ENCODE measurements at regions not wholly inside any gene's neighbourhood (a gene's known extent, or its start where the extent isn't known, plus 50 kb on each side); places are given as distances from the start of the nearest gene placed in this dataset.
A peak's percentile ranks its signal among the peaks of the same experiment; 100 is the strongest.

DNA sequence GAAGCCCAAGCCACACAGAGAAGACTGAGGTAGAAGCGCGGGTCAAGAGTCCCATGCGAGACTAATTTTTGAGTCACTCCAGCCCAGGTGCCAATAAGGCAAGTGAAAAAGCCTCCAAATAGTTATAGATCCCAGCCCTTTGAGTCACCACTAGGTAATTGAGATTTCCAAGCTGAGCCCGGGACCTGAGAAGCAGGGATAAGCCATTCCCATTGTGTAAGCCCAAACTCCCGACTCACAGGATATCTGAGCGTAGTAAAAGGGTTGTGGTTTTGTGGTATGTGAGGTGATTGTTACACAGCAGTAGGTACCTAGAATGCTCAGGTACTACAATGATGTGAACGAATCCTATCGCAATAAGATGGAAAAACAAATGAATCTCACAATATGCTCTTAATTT, 560.7 kb downstream of the DSC3 start:
- H3K23me2 ChIP-seq (ENCODE audit: low read depth, low read length): no peaks in the 10 kb centered on the region
- no peak overlapping the region for H3K23ac ChIP-seq (ENCODE audit: insufficient read length)
- no peak overlapping the region for H2BK12ac ChIP-seq (ENCODE audit: low read depth, low read length)
- H2BK20ac ChIP-seq (ENCODE audit: low read length): no peak overlapping the region
- no peaks in the 10 kb centered on the region for H3K79me1 ChIP-seq (ENCODE audit: low read depth, low read length)
- H2AFZ ChIP-seq (ENCODE audit: low read length): no peak overlapping the region
- H3K9me3 ChIP-seq (ENCODE audit: insufficient read depth in 2 of 2, low read depth in 1 of 2, low read length in 1 of 2): no peaks in the 10 kb centered on the region
- H3K36me3 ChIP-seq (ENCODE audit: control insufficient read depth in 2 of 4, insufficient read depth in 4 of 4, low read length in 3 of 4): no peaks in the 10 kb centered on the region
- no peak overlapping the region for H3K18ac ChIP-seq (ENCODE audit: extremely low read depth, low read length)
- DNase-seq (ENCODE audit: low read depth in 1 of 2, low spot score in 2 of 2) (peak in 1 of 2 experiments; percentile 17), FAIRE-seq (no peak)
- H3K14ac ChIP-seq (ENCODE audit: insufficient read length): no peak overlapping the region
- H3K4me3 ChIP-seq (ENCODE audit: extremely low read depth in 1 of 4, insufficient read depth in 2 of 4, low read depth in 3 of 4, low read length in 4 of 4): no peak overlapping the region
- H4K91ac ChIP-seq (replicated peaks; ENCODE audit: insufficient read length, low read length): no peak overlapping the region
- no peak overlapping the region for H3K4me2 ChIP-seq (ENCODE audit: insufficient read depth in 1 of 2, low read depth in 2 of 2, low read length in 2 of 2)
- H2BK120ac ChIP-seq (replicated peaks; ENCODE audit: low read depth, low read length): no peak overlapping the region
- POLR2A ChIA-PET (ENCODE audit: partially characterized antibody): no interaction called here
- H3K27ac ChIP-seq (ENCODE audit: low read depth, low read length): no peak overlapping the region
- no peaks in the 10 kb centered on the region for H3K79me2 ChIP-seq (ENCODE audit: control insufficient read depth in 1 of 2, insufficient read depth in 2 of 2, low read length in 2 of 2)
- no peaks in the 10 kb centered on the region for H3K4me1 ChIP-seq (replicated peaks in 1 of 4; ENCODE audit: control insufficient read depth in 3 of 4, insufficient read depth in 4 of 4, low read length in 3 of 4)
- H2AK5ac ChIP-seq (ENCODE audit: low read depth, low read length): no peak overlapping the region
- WGBS, 2 experiments (ENCODE audit: extremely low coverage in 1 of 2, insufficient coverage in 1 of 2, insufficient read length in 1 of 2, insufficient replicate concordance in 2 of 2, low coverage in 1 of 2, low lambda C conversion rate in 2 of 2, missing lambda C conversion rate in 1 of 2): 85% methylated on average over 8 of the region's 8 CpGs; no CpG with 5 or more reads in 1 of the 2 experiments
- no peaks in the 10 kb centered on the region for H4K20me1 ChIP-seq (replicated peaks in 1 of 2; ENCODE audit: control insufficient read depth in 1 of 2, insufficient read depth in 2 of 2, low read length in 2 of 2)
- no peak overlapping the region for H4K5ac ChIP-seq (ENCODE audit: insufficient read length, low read depth, low read length)
- no peaks in the 10 kb centered on the region for H3K27me3 ChIP-seq (replicated peaks in 1 of 4; ENCODE audit: control insufficient read depth in 3 of 4, extremely low read depth in 1 of 4, insufficient read depth in 3 of 4, low read length in 3 of 4)
- CTCF ChIA-PET (ENCODE audit: partially characterized antibody): interaction anchor here (0.6 kb wide), 1 partner anchor 201 kb away, joined by 3 read pairs; no protein-coding TSS in a partner anchor
- H2BK5ac ChIP-seq (ENCODE audit: low read depth, low read length): no peak overlapping the region
- no peak overlapping the region for H2BK15ac ChIP-seq (ENCODE audit: low read length)
- H4K8ac ChIP-seq (ENCODE audit: extremely low read depth, insufficient read depth, low read length): no peak overlapping the region
- no peak overlapping the region for H3K4ac ChIP-seq (replicated peaks; ENCODE audit: insufficient read length, low read depth, low read length)
- no peak overlapping the region for H3K9ac ChIP-seq (replicated peaks in 1 of 4; ENCODE audit: extremely low read depth in 1 of 4, low read depth in 3 of 4, low read length in 3 of 4)
- H3K56ac ChIP-seq (replicated peaks; ENCODE audit: insufficient read length, low read depth, low read length): no peak overlapping the region
- TF ChIP-seq EP300 (IDR thresholded peaks at IDR 0.05; ENCODE audit: borderline replicate concordance in 1 of 2, low read depth in 2 of 2, low read length in 2 of 2) (no peak), TBP (IDR thresholded peaks at IDR 0.05; ENCODE audit: low read depth, low read length) (no peak), JUN (IDR thresholded peaks at IDR 0.05; ENCODE audit: low read depth, low read length) (no peak), SAP30 (IDR thresholded peaks at IDR 0.05; ENCODE audit: insufficient read depth, insufficient replicate concordance, low read length) (no peak), SUZ12 (IDR thresholded peaks at IDR 0.05; ENCODE audit: low read length) (no peak), GTF2F1 (IDR thresholded peaks at IDR 0.05; ENCODE audit: borderline replicate concordance, low read depth, low read length) (no peak), SIN3A (conservative IDR thresholded peaks at IDR 0.05 in 1 of 2, IDR thresholded peaks at IDR 0.05 in 1 of 2; ENCODE audit: low read depth in 1 of 2, low read length in 2 of 2) (no peak), USF2 (IDR thresholded peaks at IDR 0.05; ENCODE audit: low read length) (no peak), SP2 (IDR thresholded peaks at IDR 0.05; ENCODE audit: low read length) (no peak), RFX5 (IDR thresholded peaks at IDR 0.05; ENCODE audit: borderline replicate concordance, low read depth, low read length) (no peak), CHD2 (IDR thresholded peaks at IDR 0.05; ENCODE audit: low read length) (no peak), BRCA1 (IDR thresholded peaks at IDR 0.05; ENCODE audit: low read depth, low read length) (no peak), TAF7 (optimal IDR thresholded peaks at IDR 0.05; ENCODE audit: borderline replicate concordance, low read depth, low read length) (no peak), TCF12 (IDR thresholded peaks at IDR 0.05; ENCODE audit: low read depth, low read length) (no peak)
